ENCODE measurements at regions not wholly inside any gene's neighbourhood (a gene's known extent, or its start where the extent isn't known, plus 50 kb on each side); places are given as distances from the start of the nearest gene placed in this dataset.
"Not testable (repeated sequence)": the region's sequence is repeated elsewhere in the genome, so short reads cannot be mapped to it uniquely, and the experiment has no call there.

GRCh38 chr6:112504621-112505020, 157.5 kb downstream of the RFPL4B start:
- no peak for DNase-seq (ENCODE audit: low read depth in 2 of 3, low spot score in 1 of 3)

DNA sequence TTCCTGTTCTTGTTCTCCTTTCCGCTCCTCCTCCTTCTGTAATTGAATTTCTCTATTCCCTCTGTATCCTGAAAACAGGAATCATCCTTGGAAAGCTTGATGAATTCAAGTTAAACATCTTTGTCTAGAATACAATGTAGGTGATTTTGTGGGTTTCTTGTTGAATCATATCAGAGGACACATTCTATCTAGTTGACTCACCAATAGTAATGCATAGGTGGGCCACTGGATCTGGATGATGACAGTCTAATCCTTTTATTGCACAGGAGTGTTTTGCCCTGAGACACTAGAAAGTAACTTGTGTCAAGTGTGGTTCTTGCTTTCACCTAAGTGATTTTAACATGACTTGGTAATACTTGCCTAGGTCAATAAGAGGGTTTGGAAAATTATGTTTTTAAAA, 164.3 kb downstream of the RFPL4B start:
- no peak for DNase-seq (ENCODE audit: low read depth in 2 of 3, low spot score in 1 of 3)

DNA sequence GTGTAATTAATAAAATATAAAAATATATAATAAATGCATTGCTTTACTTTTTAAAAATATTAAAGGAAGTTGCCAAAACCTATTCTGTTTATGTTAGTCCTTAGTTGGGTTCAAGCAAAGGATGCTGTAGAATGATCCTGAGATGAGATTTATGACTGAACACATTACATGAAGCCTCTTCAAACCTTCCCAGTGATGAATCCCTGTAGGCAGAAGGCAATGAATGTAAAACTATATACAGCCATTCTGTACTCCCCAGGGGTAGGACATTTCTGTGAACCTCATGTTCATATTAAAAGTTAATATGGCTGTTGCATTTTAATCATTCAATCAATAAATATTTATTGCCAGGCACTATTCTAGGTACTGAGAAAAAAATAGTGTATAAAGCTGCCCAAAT, 166.0 kb downstream of the RFPL4B start:
- no peak for DNase-seq (ENCODE audit: low read depth in 2 of 3, low spot score in 1 of 3)

DNA sequence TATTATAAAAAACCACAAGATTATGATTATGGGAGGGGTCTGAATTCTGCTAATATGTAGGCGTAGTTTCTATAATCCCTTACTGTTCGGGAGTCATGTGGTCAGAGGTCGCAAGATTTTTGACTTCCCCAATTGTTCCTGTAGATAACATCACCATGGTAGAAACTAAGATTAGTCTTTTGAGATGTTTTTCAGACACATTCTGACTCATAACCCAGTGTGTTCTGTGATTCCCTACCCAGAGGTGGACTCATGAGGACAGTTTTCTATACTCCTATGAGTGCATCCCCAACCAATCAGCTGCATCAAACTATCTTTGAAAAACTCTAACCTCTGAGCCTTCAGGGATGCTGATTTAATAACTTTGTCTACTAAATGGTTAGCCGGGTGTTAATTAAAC, 175.5 kb downstream of the RFPL4B start:
- no peak for DNase-seq (ENCODE audit: low read depth in 2 of 3, low spot score in 1 of 3)

- no peak for DNase-seq (ENCODE audit: low read depth in 2 of 3, low spot score in 1 of 3)
Observed at GRCh38 chr6:112524071-112524470, 176.9 kb downstream of the RFPL4B start.

DNA sequence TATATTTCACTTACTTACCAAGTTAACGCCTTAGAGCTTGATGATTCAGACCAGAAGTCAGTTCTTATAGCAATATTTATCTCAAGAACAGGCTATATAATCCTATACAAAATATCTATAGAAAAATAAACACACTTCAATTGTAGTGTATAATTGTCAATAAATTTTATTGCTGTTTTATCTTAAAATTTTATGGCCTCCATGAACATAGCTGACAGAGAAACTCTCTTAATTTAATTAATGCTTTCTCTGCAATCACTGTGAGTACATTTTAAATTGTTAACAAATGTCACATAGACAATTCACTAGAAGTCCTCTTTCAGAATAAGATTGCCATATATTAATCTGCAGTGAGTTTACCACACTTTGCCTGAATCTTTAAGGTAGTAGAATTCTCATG, 178.6 kb downstream of the RFPL4B start:
- DNase-seq (ENCODE audit: low read depth in 2 of 3, low spot score in 1 of 3) = no peak

- DNase-seq (ENCODE audit: low read depth in 2 of 3, low spot score in 1 of 3) = no peak
Observed at GRCh38 chr6:112526594-112526993, 179.5 kb downstream of the RFPL4B start.

DNA sequence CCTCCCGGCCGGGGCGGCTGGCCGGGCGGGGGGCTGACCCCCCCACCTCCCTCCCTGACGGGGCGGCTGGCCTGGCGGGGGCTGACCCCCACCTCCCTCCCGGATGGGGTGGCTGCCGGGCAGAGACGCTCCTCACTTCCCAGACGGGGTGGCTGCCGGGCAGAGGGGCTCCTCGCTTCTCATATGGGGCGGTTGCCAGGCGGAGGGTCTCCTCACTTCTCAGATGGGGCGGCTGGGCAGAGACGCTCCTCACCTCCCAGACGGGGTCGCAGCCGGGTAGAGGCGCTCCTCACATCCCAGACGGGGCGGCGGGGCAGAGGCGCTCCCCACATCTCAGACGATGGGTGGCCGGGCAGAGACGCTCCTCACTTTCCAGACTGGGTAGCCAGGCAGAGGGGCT, 181.2 kb downstream of the RFPL4B start:
- not testable (repeated sequence) for DNase-seq (ENCODE audit: low read depth in 2 of 3, low spot score in 1 of 3)

DNA sequence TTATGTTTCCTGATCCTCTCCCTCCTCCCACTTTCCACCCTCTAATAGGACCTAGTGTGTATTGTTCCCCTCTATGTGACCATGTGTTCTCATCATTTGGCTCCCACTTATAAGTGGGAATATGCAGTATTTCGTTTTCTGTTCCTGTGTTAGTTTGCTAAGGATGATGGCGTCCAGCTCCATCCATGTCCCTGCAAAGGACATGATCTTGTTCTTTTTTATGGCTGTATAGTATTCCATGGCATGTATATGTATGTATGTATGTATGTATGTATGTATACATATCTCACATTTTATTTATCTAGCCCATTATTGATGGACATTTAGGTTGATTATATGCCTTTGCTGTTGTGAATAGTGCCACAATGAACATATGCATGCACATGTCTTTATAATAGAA, 188.7 kb downstream of the RFPL4B start:
- DNase-seq (ENCODE audit: low read depth in 2 of 3, low spot score in 1 of 3) = no peak

- no peak for DNase-seq (ENCODE audit: low read depth in 2 of 3, low spot score in 1 of 3)
Observed at GRCh38 chr6:112539355-112539754, 192.2 kb downstream of the RFPL4B start.

DNA sequence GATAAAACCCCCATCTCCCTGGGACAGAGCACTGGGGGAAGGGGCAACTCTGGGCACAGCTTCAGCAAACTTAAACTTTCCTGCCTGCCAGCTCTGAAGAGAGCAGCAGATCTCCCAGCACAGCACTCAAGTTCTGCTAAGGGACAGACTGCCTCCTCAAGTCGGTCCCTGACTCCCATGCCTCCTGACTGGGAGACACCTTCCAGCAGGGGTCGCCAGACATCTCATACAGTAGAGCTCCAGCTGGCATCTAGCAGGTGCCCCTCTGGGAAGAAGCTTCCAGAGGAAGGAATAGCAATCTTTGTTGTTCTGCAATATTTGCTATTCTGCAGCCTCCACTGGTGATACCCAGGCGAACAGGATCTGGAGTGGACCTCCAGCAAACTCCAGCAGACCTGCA, 194.7 kb downstream of the RFPL4B start:
- not testable (repeated sequence) for DNase-seq (ENCODE audit: low read depth in 2 of 3, low spot score in 1 of 3)

DNA sequence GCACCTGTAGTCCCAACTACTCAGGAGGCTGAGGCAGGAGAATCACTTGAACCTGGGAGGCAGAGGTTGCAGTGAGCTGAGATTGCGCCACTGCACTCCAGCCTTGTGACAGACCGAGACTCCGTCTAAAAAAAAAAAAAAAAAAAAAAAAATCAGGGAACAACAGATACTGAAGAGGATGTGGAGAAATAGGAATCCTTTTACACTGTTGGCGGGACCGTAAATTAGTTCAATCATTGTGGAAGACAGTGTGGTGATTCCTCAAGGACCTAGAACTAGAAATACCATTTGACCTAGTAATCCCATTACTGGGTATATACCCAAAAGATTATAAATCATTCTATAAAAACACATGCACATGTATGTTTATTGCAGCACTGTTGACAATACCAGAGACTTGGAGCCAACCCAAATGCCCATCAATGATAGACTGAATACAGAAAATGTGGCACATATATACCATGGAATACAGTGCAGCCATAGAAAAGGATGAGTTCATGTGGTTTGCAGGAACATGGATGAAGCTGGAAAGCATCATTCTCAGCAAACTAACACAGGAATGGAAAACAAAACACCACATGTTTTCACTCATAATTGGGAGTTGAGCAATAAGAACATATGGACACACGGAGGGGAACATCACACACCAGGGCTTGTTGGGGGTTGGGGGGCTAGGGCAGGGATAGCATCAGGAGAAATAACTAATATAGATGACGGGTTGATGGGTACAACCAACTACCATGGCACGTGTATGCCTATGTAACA, 200.4 kb downstream of the RFPL4B start:
- DNase-seq (ENCODE audit: low read depth in 2 of 3, low spot score in 1 of 3) = not testable (repeated sequence)

GRCh38 chr6:112549749-112550148, 202.6 kb downstream of the RFPL4B start:
- DNase-seq (ENCODE audit: low read depth in 2 of 3, low spot score in 1 of 3) = no peak

GRCh38 chr6:112557435-112557834, 210.3 kb downstream of the RFPL4B start:
- no peak for DNase-seq (ENCODE audit: low read depth in 2 of 3, low spot score in 1 of 3)

DNA sequence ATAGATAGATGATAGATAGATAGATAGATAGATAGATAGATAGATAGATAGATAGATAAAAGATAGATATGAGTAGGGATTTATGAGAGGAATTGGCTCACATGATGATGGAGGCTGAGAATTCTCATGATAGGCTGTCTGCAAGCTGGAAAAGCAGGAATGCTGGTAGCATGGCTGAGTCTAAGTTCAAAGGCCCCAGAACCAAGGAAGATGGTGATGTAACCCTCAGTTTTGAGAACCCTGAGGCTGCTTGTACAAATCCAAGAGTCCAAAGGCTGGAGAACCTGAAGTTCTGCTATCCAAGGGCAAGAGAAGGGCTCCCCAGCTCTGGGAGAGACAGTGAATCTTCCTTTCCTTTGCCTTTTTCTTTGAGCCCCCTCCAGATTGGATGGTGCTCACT, 210.8 kb downstream of the RFPL4B start:
- no peak for DNase-seq (ENCODE audit: low read depth in 2 of 3, low spot score in 1 of 3)

DNA sequence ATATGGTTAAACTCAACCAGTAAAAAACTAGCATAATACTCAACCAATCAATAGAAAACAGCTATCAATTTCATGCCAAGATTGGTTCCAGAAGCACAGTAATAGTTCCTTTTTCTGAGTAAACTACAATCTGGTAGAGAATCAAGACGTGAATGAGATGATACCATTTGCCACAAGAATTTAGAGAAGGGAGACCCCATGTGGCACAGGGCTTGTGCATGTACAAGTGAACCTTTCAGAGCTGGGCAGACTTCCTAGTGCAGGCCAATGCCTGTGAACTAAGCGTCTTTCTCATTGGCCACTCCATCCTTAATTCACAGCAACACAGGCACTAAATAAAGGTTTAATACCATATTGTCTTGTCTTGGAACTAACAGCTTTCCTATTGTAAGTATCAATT, 213.5 kb downstream of the RFPL4B start:
- DNase-seq (ENCODE audit: low read depth in 2 of 3, low spot score in 1 of 3) = no peak

GRCh38 chr6:112562301-112563231, 215.4 kb downstream of the RFPL4B start:
- no peak for DNase-seq (ENCODE audit: low read depth in 2 of 3, low spot score in 1 of 3)

DNA sequence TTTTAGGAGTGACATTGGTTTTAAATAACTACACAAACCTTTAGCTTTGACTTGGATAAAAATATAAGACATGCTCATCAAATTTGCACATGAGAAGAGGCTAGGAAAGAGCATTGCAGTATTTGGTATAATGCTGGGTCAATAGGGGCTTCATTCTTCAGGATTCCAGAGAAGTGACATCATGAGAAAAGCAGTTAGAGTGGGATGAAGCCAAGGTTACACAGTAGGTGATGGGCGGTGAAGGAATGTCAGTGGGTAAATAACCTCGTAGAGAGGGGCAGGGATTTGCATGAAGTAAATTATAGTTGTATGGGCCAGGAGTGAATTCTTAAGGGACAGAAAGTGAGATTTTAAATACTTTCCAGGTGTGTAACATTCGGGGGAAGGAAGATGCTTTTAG, 216.2 kb downstream of the RFPL4B start:
- DNase-seq (ENCODE audit: low read depth in 2 of 3, low spot score in 1 of 3) = no peak

GRCh38 chr6:112568066-112568465, 220.9 kb downstream of the RFPL4B start:
- no peak for DNase-seq (ENCODE audit: low read depth in 2 of 3, low spot score in 1 of 3)

GRCh38 chr6:112571488-112572270, 224.5 kb downstream of the RFPL4B start:
- no peak for DNase-seq (ENCODE audit: low read depth in 2 of 3, low spot score in 1 of 3)

- DNase-seq (ENCODE audit: low read depth in 2 of 3, low spot score in 1 of 3) = no peak
Observed at GRCh38 chr6:112574190-112574589, 227.1 kb downstream of the RFPL4B start.
